Smooth muscle cell (in vitro differentiated cells): ENCODE measurements at regions not wholly inside any gene's neighbourhood (a gene's known extent, or its start where the extent isn't known, plus 50 kb on each side); places are given as distances from the start of the nearest gene placed in this dataset.

Experiments
- DNase-seq: peaks from one replicate; lab custom pipeline; 2025; ENCODE audit not compliant: unreplicated experiment; lab: John Stamatoyannopoulos, UW
- H2AFZ ChIP-seq: fragments of 200-600 bp; sonication (generic); 2 replicates; pipeline ENCODE4 v1.6.0; 2016; ENCODE audit warnings: antibody characterized with exemption, low read depth, mild to moderate bottlenecking
- H3F3A ChIP-seq: fragments of 200-600 bp; sonication (generic); 2 replicates; pipeline ENCODE4 v1.6.0; 2017; ENCODE audit warnings: antibody characterized with exemption, low read depth
- H3K27ac ChIP-seq: fragments of 200-600 bp; sonication (generic); 2 replicates; pipeline ENCODE4 v1.5.1; 2016; ENCODE audit warnings: low read depth, mild to moderate bottlenecking
- H3K27me3 ChIP-seq: fragments of 200-600 bp; sonication (generic); 2 replicates; pipeline ENCODE4 v1.6.1; 2016; ENCODE audit warnings: low read depth, mild to moderate bottlenecking
- H3K36me3 ChIP-seq: fragments of 200-600 bp; sonication (generic); 2 replicates; pipeline ENCODE4 v1.5.1; 2016; ENCODE audit warnings: low read depth
- H3K4me1 ChIP-seq: fragments of 200-600 bp; sonication (generic); 2 replicates; pipeline ENCODE4 v1.5.1; 2016; ENCODE audit warnings: low read depth
- H3K4me2 ChIP-seq: fragments of 200-600 bp; sonication (generic); 2 replicates; pipeline ENCODE4 v1.6.0; 2016; ENCODE audit warnings: mild to moderate bottlenecking
- H3K4me3 ChIP-seq: fragments of 200-600 bp; sonication (generic); 2 replicates; pipeline ENCODE4 v1.5.1; 2016; ENCODE audit warnings: mild to moderate bottlenecking
- H3K79me2 ChIP-seq: fragments of 200-600 bp; sonication (generic); 2 replicates; pipeline ENCODE4 v1.6.0; 2016; ENCODE audit warnings: low read depth, mild to moderate bottlenecking
- H3K9ac ChIP-seq: fragments of 200-600 bp; sonication (generic); 2 replicates; pipeline ENCODE4 v1.6.0; 2016; ENCODE audit warnings: low read depth
- H3K9me3 ChIP-seq: fragments of 200-600 bp; sonication (generic); replicated peaks from 2 replicates; pipeline ENCODE4 v1.5.1; 2016; ENCODE audit warnings: low read depth
- H4K20me1 ChIP-seq: fragments of 200-600 bp; sonication (generic); 2 replicates; pipeline ENCODE4 v1.6.0; 2016; ENCODE audit warnings: low read depth
- WGBS: methylation state at CpG from one replicate; pipeline ENCODE4 v1.1.7; 2016; ENCODE audit warnings: low lambda C conversion rate; 5-methylcytosine and 5-hydroxymethylcytosine counted together
- TF ChIP-seq, protein P1 (sequence below): fragments of 200-600 bp; sonication (generic); IDR thresholded peaks from 2 replicates; pipeline ENCODE4 v1.5.1; 2017; ENCODE audit warnings: borderline replicate concordance, mild to moderate bottlenecking, antibody characterized with exemption; ENCODE audit not compliant: insufficient read depth, poor library complexity, severe bottlenecking

DNA sequence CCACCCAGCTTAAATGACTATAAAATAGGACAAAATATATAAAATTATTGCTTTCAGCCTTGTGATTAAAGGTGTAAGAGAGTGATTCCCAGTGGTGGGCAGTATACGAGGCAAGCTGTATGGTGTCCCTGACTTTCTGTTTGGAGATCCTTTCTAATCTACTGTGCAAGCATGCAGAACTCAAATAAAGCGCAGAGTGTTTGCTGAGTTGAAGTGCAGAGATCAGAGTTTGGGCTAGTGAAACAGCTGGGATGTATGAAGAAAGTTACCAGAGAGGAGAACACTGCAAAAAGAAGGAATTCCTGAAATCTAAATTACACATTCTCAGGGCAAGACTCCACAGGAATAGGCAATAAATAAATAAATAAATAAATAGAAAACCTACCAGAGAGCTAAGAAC, 218.5 kb upstream of the TLL1 start:
- no peak overlapping the region for H3K27ac ChIP-seq
- TF ChIP-seq, protein P1, sequence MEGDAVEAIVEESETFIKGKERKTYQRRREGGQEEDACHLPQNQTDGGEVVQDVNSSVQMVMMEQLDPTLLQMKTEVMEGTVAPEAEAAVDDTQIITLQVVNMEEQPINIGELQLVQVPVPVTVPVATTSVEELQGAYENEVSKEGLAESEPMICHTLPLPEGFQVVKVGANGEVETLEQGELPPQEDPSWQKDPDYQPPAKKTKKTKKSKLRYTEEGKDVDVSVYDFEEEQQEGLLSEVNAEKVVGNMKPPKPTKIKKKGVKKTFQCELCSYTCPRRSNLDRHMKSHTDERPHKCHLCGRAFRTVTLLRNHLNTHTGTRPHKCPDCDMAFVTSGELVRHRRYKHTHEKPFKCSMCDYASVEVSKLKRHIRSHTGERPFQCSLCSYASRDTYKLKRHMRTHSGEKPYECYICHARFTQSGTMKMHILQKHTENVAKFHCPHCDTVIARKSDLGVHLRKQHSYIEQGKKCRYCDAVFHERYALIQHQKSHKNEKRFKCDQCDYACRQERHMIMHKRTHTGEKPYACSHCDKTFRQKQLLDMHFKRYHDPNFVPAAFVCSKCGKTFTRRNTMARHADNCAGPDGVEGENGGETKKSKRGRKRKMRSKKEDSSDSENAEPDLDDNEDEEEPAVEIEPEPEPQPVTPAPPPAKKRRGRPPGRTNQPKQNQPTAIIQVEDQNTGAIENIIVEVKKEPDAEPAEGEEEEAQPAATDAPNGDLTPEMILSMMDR = no peak
- peaks cover 20% of the 10 kb centered on the region for H3K4me1 ChIP-seq

DNA sequence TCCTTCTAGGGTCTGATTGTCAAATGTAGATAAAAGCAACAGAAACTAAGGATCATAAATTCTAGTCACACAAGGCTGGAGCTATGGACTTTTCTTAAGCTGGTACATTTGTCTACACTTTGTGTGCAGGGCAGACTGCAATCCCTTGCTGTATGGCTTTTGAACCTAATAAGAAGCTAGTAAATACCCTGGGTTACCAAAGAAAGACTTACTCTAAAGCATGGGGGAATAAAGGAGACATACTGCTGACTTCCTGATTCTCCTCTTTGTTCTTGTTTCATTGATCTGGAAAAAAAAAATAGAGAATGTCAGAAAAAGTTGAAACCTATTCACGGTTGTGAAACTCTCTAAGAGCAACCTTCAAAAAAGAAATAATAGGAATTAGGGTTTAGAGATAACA, 216.6 kb upstream of the TLL1 start:
- H2AFZ ChIP-seq = no peak overlapping the region
- peaks cover 20% of the 10 kb centered on the region for H3K4me1 ChIP-seq
- TF ChIP-seq, protein P1 = no peak
- no peak overlapping the region for H3K4me2 ChIP-seq
- H3K4me3 ChIP-seq = no peak overlapping the region
- H3K9me3 ChIP-seq = no peaks in the 10 kb centered on the region
- no peak overlapping the region for H3K27ac ChIP-seq
- no peak overlapping the region for H3K9ac ChIP-seq
- H3K27me3 ChIP-seq = no peaks in the 10 kb centered on the region
- no peak for DNase-seq
- no peaks in the 10 kb centered on the region for H3K36me3 ChIP-seq
- WGBS = 66% methylated on average over 1 of the region's 1 CpG
- no peaks in the 10 kb centered on the region for H3K79me2 ChIP-seq
- H4K20me1 ChIP-seq = no peaks in the 10 kb centered on the region
- H3F3A ChIP-seq = no peaks in the 10 kb centered on the region

More for the DNA sequence above, 218.5 kb upstream of the TLL1 start:
- Histone ChIP-seq H3K4me3 (no peak overlapping the region), H3F3A (no peaks in the 10 kb centered on the region), H3K4me2 (no peak overlapping the region), H3K79me2 (no peaks in the 10 kb centered on the region), H3K9ac (no peak overlapping the region), H3K9me3 (no peaks in the 10 kb centered on the region), H3K27me3 (no peaks in the 10 kb centered on the region), H3K36me3 (no peaks in the 10 kb centered on the region), H4K20me1 (no peaks in the 10 kb centered on the region), H2AFZ (no peak overlapping the region)
- 58% methylated on average over 2 of the region's 2 CpGs for WGBS
- no peak for DNase-seq

DNA sequence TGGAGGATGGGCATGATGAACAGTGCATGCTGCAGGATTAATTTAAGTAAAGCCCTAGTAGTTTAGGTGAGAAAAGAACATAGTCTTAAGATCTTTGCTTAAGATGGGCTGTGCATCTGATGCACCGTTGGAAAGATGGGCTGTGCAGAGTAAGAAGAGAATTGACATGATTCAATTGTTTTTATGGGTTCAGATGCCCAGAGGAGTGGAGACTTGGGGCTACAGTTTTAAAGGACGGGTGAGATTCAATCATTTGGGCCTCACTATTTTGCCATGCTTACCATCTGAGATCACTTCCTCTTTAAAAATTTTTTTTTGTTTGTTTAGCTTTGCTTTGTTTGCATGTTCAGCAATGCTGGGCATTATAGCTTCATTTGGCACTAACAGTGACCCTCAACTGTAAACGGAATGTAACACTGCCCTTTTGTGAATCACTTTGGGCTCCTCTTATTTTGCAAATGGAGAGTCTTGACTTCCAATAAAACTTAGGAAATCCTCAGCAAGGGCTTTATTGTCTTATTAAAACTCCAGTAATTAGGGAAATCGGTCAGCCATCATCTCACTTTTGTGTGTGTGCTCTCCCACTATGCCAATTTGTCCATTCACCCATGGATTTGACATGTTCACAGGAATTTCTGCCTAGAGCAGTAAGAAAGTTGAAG, 216.1 kb upstream of the TLL1 start:
- no peak overlapping the region for H3K27ac ChIP-seq
- H3K9ac ChIP-seq = no peak overlapping the region
- H3K9me3 ChIP-seq = no peaks in the 10 kb centered on the region
- no peaks in the 10 kb centered on the region for H3K79me2 ChIP-seq
- no peaks in the 10 kb centered on the region for H3K27me3 ChIP-seq
- H2AFZ ChIP-seq = no peak overlapping the region
- TF ChIP-seq, protein P1 = no peak
- H3K36me3 ChIP-seq = no peaks in the 10 kb centered on the region
- no peak overlapping the region for H3K4me2 ChIP-seq
- no peaks in the 10 kb centered on the region for H4K20me1 ChIP-seq
- 41% methylated on average over 4 of the region's 4 CpGs for WGBS
- H3K4me3 ChIP-seq = no peak overlapping the region
- peaks cover 20% of the 10 kb centered on the region for H3K4me1 ChIP-seq
- no peak for DNase-seq
- H3F3A ChIP-seq = no peaks in the 10 kb centered on the region

DNA sequence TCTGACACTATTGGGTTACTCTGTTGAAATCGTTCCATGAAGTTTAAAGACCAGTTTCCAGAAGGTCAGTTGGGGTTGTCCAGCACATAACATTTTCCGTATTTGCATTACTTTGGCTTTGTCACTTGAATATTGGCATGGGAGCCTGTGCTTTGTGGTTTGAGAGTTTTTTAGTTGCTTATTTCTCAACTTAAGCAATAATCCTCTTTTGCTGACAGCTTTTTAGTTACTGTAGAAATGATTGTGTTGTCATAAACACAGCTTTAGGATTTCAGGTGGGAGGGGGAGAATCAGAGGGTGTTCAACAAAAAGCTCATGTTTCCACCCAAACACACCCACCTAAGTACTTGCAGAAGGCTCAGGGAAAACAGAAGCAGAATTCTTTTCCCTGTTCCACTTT, 210.7 kb upstream of the TLL1 start:
- Histone ChIP-seq H3K4me2 (no peak overlapping the region), H3K9ac (no peak overlapping the region), H3K36me3 (no peaks in the 10 kb centered on the region), H3K27ac (no peak overlapping the region), H3K9me3 (no peaks in the 10 kb centered on the region), H3K27me3 (no peaks in the 10 kb centered on the region), H3F3A (no peaks in the 10 kb centered on the region), H3K79me2 (no peaks in the 10 kb centered on the region), H2AFZ (no peak overlapping the region), H3K4me1 (peaks cover 8% of the 10 kb centered on the region), H4K20me1 (no peaks in the 10 kb centered on the region), H3K4me3 (no peak overlapping the region)
- TF ChIP-seq, protein P1 = no peak
- DNase-seq = no peak
- 62% methylated on average over 2 of the region's 2 CpGs for WGBS
